K562 (cell line): ENCODE measurements at regions not wholly inside any gene's neighbourhood (a gene's known extent, or its start where the extent isn't known, plus 50 kb on each side); places are given as distances from the start of the nearest gene placed in this dataset.
A peak's percentile ranks its signal among the peaks of the same experiment; 100 is the strongest.

ENCODE experiments used
- CHD2 ChIP-seq: IDR thresholded peaks from 2 replicates; pipeline ENCODE4 v1.6.1; 2011; ENCODE audit warnings: low read depth, low read length
- GATAD2B ChIP-seq: fragments of 450-650 bp; IDR thresholded peaks from 2 replicates; pipeline ENCODE4 v1.6.1; 2017; ENCODE audit warnings: mild to moderate bottlenecking, borderline replicate concordance
- HDAC6 ChIP-seq: IDR thresholded peaks from 2 replicates; pipeline ENCODE4 v1.6.1; 2012; ENCODE audit warnings: low read depth, mild to moderate bottlenecking, control low read depth, inconsistent platforms, low read length, moderate library complexity
- HINFP ChIP-seq: fragments of 450-650 bp; conservative IDR thresholded peaks from 2 replicates; pipeline ENCODE4 v1.6.1; 2016; ENCODE audit warnings: missing genetic modification characterization, low read depth, mild to moderate bottlenecking, control low read depth, missing compliant biosample characterization
- KDM1A ChIP-seq, 2 experiments: fragments of 450-650 bp; IDR thresholded peaks; 2 replicates each; pipeline ENCODE4 v1.6.1; 2016; ENCODE audit warnings: mild to moderate bottlenecking in 2 of 2
- MNT ChIP-seq, 2 experiments: fragments of 450-650 bp; conservative IDR thresholded peaks; 2 replicates each; pipeline ENCODE4 v1.6.1; 2017; ENCODE audit warnings: mild to moderate bottlenecking in 2 of 2, moderate library complexity in 2 of 2
- MXI1 ChIP-seq: IDR thresholded peaks from 2 replicates; pipeline ENCODE4 v1.6.1; 2011; ENCODE audit warnings: low read depth, mild to moderate bottlenecking, improper control_type of control experiment, low read length
- NFYB ChIP-seq: IDR thresholded peaks from 2 replicates; pipeline ENCODE4 v1.6.1; 2011; ENCODE audit warnings: mild to moderate bottlenecking, moderate library complexity; ENCODE audit not compliant: insufficient read length; ENCODE audit errors: extremely low read depth
- NRF1 ChIP-seq, 2 experiments: fragments of 450-650 bp; IDR thresholded peaks in 1 of 2; conservative IDR thresholded peaks in 1 of 2; 2 replicates each; pipeline ENCODE4 v1.6.1; 2014; ENCODE audit warnings: mild to moderate bottlenecking in 2 of 2
- PHTF2 ChIP-seq: fragments of 250-450 bp; sonication (Bioruptor Pico); IDR thresholded peaks from 2 replicates; pipeline ENCODE4 v1.5.0; 2021; ENCODE audit warnings: mild to moderate bottlenecking
- RAD21 ChIP-seq, 2 experiments: fragments of 250-450 bp in 1 of 2; fragments of 450-650 bp in 1 of 2; sonication (Bioruptor Pico) in 1 of 2; formaldehyde crosslinking in 1 of 2; IDR thresholded peaks in 1 of 2; conservative IDR thresholded peaks in 1 of 2; 2 replicates each; pipeline versions ENCODE4 v1.4.0 to v1.8.0; 2020 to 2022; ENCODE audit warnings: mild to moderate bottlenecking in 2 of 2, moderate library complexity in 1 of 2
- REST ChIP-seq, 2 experiments: fragments of 450-650 bp; formaldehyde crosslinking in 1 of 2; IDR thresholded peaks; 2 replicates each; pipeline versions ENCODE4 v1.4.0 to v1.6.1; 2014 to 2020; ENCODE audit warnings: mild to moderate bottlenecking in 2 of 2, borderline replicate concordance in 1 of 2, low read depth in 1 of 2
- SRF ChIP-seq, 2 experiments: fragments of 250-450, 450-650 bp in 1 of 2; sonication (Bioruptor Pico) in 1 of 2; sonication (generic) in 1 of 2; formaldehyde crosslinking; IDR thresholded peaks; 2 replicates each; pipeline versions ENCODE4 v1.5.0 to v1.5.1; 2020 to 2022; ENCODE audit warnings: mild to moderate bottlenecking in 1 of 2, missing genetic modification reagents in 1 of 2
- ZNF263 ChIP-seq: sonication (generic); formaldehyde crosslinking; IDR thresholded peaks from 2 replicates; pipeline ENCODE4 v1.8.0; 2022; ENCODE audit warnings: mild to moderate bottlenecking, missing genetic modification reagents, borderline replicate concordance
- ZNF3 ChIP-seq: fragments of 250-450 bp; sonication (Bioruptor Pico); IDR thresholded peaks from 2 replicates; pipeline ENCODE4 v1.5.0; 2021; ENCODE audit warnings: mild to moderate bottlenecking, moderate library complexity
- ZNF316 ChIP-seq: fragments of 450-650 bp; IDR thresholded peaks from 2 replicates; pipeline ENCODE4 v1.6.1; 2016

- TF ChIP-seq SRF (CRISPR knock-in tag; IDR thresholded peaks at IDR 0.05): no peak
- TF ChIP-seq MNT (conservative IDR thresholded peaks at IDR 0.05): no peak
- no peak for TF ChIP-seq ZNF263 (CRISPR knock-in tag)
- no peak for TF ChIP-seq NFYB
- TF ChIP-seq NRF1 (conservative IDR thresholded peaks at IDR 0.05 in 1 of 2, IDR thresholded peaks at IDR 0.05 in 1 of 2): peak; percentile 15 to 38; a peak in 2 of 4 replicates
- TF ChIP-seq GATAD2B: no peak
- no peak for TF ChIP-seq PHTF2
- 0 out of 2 replicates have a peak, but pooled peaks have one; percentile 17 for TF ChIP-seq ZNF316
- TF ChIP-seq HDAC6: no peak
- no peak for TF ChIP-seq MXI1
- TF ChIP-seq KDM1A (IDR thresholded peaks at IDR 0.05): peak in 1 of 2 experiments; percentile 93
- peak; percentile 87 to 95 for TF ChIP-seq RAD21 (CRISPR knock-in tag; conservative IDR thresholded peaks at IDR 0.05 in 1 of 2, IDR thresholded peaks at IDR 0.05 in 1 of 2)
- no peak for TF ChIP-seq HINFP (tag)
- TF ChIP-seq REST (IDR thresholded peaks at IDR 0.05; ENCODE audit: borderline replicate concordance): peak; percentile 82
- no peak for TF ChIP-seq REST (CRISPR knock-in tag; IDR thresholded peaks at IDR 0.05; ENCODE audit: low read depth)
- TF ChIP-seq ZNF3: no peak
- TF ChIP-seq CHD2: no peak
These were observed 272.7 kb downstream of the FOXD2 start (continued) for GRCh38 chr1:47710329-47711071.
